ENCODE measurements at regions not wholly inside any gene's neighbourhood (a gene's known extent, or its start where the extent isn't known, plus 50 kb on each side); places are given as distances from the start of the nearest gene placed in this dataset.

DNA sequence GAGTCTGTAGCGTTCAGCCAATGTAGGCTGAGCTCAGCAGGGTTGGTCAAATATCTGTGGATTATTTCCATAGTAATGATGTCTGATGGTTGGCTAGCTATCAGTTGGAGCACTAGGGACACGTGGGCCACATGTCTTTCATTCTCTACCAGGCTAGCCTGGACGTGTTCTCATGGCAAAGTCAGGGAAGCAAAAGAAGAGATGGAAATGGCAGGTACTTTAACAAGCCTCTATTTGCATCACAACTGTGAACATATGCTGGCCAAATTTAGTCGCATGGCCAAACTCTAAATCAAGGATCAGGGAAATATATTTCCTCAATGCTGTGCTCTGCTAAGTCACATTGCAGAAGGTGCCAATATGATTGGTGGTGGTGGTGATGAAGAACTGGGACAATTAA is 371.6 kb upstream of the CHST9 start:
- intact Hi-C loops (cut with DNase I) = no loop called here
- Histone ChIP-seq H3K4me3 (no peak overlapping the region), H3K36me3 (no peaks in the 10 kb centered on the region), H3K27me3 (no peaks in the 10 kb centered on the region), H3K4me1 (no peaks in the 10 kb centered on the region), H3K27ac (replicated peaks in 1 of 4) (no peak overlapping the region), H3K9me3 (peaks cover 0 to 6% (median 2%) of the 10 kb centered on the region in 4 donors)
- no peak for DNase-seq (ENCODE audit: extremely low spot score)
- TF ChIP-seq POLR2A (IDR thresholded peaks at IDR 0.05; ENCODE audit: low read depth) (no peak), POLR2AphosphoS5 (IDR thresholded peaks at IDR 0.05) (no peak), EP300 (IDR thresholded peaks at IDR 0.05) (no peak)
- TF ChIP-seq, protein P1, sequence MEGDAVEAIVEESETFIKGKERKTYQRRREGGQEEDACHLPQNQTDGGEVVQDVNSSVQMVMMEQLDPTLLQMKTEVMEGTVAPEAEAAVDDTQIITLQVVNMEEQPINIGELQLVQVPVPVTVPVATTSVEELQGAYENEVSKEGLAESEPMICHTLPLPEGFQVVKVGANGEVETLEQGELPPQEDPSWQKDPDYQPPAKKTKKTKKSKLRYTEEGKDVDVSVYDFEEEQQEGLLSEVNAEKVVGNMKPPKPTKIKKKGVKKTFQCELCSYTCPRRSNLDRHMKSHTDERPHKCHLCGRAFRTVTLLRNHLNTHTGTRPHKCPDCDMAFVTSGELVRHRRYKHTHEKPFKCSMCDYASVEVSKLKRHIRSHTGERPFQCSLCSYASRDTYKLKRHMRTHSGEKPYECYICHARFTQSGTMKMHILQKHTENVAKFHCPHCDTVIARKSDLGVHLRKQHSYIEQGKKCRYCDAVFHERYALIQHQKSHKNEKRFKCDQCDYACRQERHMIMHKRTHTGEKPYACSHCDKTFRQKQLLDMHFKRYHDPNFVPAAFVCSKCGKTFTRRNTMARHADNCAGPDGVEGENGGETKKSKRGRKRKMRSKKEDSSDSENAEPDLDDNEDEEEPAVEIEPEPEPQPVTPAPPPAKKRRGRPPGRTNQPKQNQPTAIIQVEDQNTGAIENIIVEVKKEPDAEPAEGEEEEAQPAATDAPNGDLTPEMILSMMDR (IDR thresholded peaks at IDR 0.05) = no peak
- WGBS = 86% methylated on average over 4 of the region's 4 CpGs

- H3K4me3 ChIP-seq = no peak overlapping the region
- 73% methylated on average over 6 of the region's 6 CpGs for WGBS
- DNase-seq (ENCODE audit: extremely low spot score) = no peak
- no peaks in the 10 kb centered on the region for H3K27me3 ChIP-seq
- no peak for TF ChIP-seq POLR2AphosphoS5 (IDR thresholded peaks at IDR 0.05)
- TF ChIP-seq POLR2A (IDR thresholded peaks at IDR 0.05; ENCODE audit: low read depth) = no peak
- TF ChIP-seq EP300 (IDR thresholded peaks at IDR 0.05) = no peak
- TF ChIP-seq, protein P1 (IDR thresholded peaks at IDR 0.05) = no peak
- H3K9me3 ChIP-seq = no peaks in the 10 kb centered on the region
- intact Hi-C loops (cut with DNase I) = no loop called here
- H3K27ac ChIP-seq (replicated peaks in 1 of 4) = no peak overlapping the region
- no peaks in the 10 kb centered on the region for H3K4me1 ChIP-seq
- H3K36me3 ChIP-seq = no peaks in the 10 kb centered on the region
Measured at GRCh38 chr18:27549335-27550039, 364.4 kb upstream of the CHST9 start.

GRCh38 chr18:27546991-27547390 is 361.9 kb upstream of the CHST9 start:
- 91% methylated on average over 3 of the region's 3 CpGs for WGBS
- TF ChIP-seq EP300 (IDR thresholded peaks at IDR 0.05) = no peak
- no peak for TF ChIP-seq POLR2A (IDR thresholded peaks at IDR 0.05; ENCODE audit: low read depth)
- TF ChIP-seq, protein P1 (IDR thresholded peaks at IDR 0.05) = no peak
- no peak for TF ChIP-seq POLR2AphosphoS5 (IDR thresholded peaks at IDR 0.05)
- no peak for DNase-seq (ENCODE audit: extremely low spot score)
- H3K36me3 ChIP-seq = no peaks in the 10 kb centered on the region
- no peak overlapping the region for H3K4me3 ChIP-seq
- H3K27ac ChIP-seq (replicated peaks in 1 of 4) = no peak overlapping the region
- intact Hi-C loops (cut with DNase I) = no loop called here
- H3K27me3 ChIP-seq = no peaks in the 10 kb centered on the region
- H3K9me3 ChIP-seq = no peaks in the 10 kb centered on the region
- no peaks in the 10 kb centered on the region for H3K4me1 ChIP-seq

DNA sequence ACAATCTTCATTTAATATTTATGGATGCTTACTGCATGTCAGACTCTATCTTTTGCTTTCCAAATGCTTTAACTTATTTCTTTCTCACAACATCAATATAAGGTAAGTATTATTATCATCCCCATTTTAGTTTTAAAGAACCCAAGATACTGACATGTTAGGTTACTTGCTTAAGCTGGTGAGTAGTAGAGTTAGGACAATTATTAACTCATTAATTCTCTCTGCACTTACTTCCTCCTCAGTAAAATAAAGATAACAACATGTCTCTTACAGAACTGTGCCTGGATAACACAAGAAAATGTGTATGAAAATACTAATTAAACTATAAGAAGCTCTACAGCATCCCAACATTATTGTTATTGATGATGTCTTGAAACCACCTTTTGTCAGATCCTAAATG is 359.1 kb upstream of the CHST9 start:
- Histone ChIP-seq H3K9me3 (no peaks in the 10 kb centered on the region), H3K27ac (replicated peaks in 1 of 4) (no peak overlapping the region), H3K27me3 (no peaks in the 10 kb centered on the region), H3K4me1 (no peaks in the 10 kb centered on the region), H3K4me3 (no peak overlapping the region), H3K36me3 (no peaks in the 10 kb centered on the region)
- no peak for DNase-seq (ENCODE audit: extremely low spot score)
- no peak for TF ChIP-seq EP300 (IDR thresholded peaks at IDR 0.05)
- TF ChIP-seq, protein P1 (IDR thresholded peaks at IDR 0.05) = no peak
- no peak for TF ChIP-seq POLR2AphosphoS5 (IDR thresholded peaks at IDR 0.05)
- intact Hi-C loops (cut with DNase I) = no loop called here

- H3K27ac ChIP-seq (replicated peaks in 1 of 4) = no peak overlapping the region
- 82% methylated on average over 3 of the region's 3 CpGs for WGBS
- DNase-seq (ENCODE audit: extremely low spot score) = no peak
- no peaks in the 10 kb centered on the region for H3K36me3 ChIP-seq
- TF ChIP-seq POLR2A (IDR thresholded peaks at IDR 0.05; ENCODE audit: low read depth) (no peak), EP300 (IDR thresholded peaks at IDR 0.05) (no peak), POLR2AphosphoS5 (IDR thresholded peaks at IDR 0.05) (no peak)
- TF ChIP-seq, protein P1 (IDR thresholded peaks at IDR 0.05) = no peak
- no peaks in the 10 kb centered on the region for H3K4me1 ChIP-seq
- H3K4me3 ChIP-seq = no peak overlapping the region
- intact Hi-C loops (cut with DNase I) = no loop called here
- H3K27me3 ChIP-seq = no peaks in the 10 kb centered on the region
- no peaks in the 10 kb centered on the region for H3K9me3 ChIP-seq
Measured at GRCh38 chr18:27541293-27541692, 356.2 kb upstream of the CHST9 start.

Data from esophagus muscularis mucosa (tissue), 4 donors.